ENCODE measurements at regions not wholly inside any gene's neighbourhood (a gene's known extent, or its start where the extent isn't known, plus 50 kb on each side); places are given as distances from the start of the nearest gene placed in this dataset.

- no peaks in the 10 kb centered on the region for H3K9me3 ChIP-seq (ENCODE audit: control insufficient read depth, insufficient read depth, low read length)
- POLR2A ChIA-PET = no interaction called here
- no peak overlapping the region for H3K27ac ChIP-seq (ENCODE audit: low read depth, low read length)
- CTCF ChIA-PET = interaction anchor here (0.8 kb wide), 1 partner anchor 200 kb away, joined by 3 read pairs; no protein-coding TSS in a partner anchor
- H3K4me3 ChIP-seq (ENCODE audit: low read depth, low read length) = no peak overlapping the region
- H3K27me3 ChIP-seq (ENCODE audit: control insufficient read depth, insufficient read depth, low read length) = no peaks in the 10 kb centered on the region
- no peak for DNase-seq (ENCODE audit: low read depth, low spot score)
- TF ChIP-seq, protein P1, sequence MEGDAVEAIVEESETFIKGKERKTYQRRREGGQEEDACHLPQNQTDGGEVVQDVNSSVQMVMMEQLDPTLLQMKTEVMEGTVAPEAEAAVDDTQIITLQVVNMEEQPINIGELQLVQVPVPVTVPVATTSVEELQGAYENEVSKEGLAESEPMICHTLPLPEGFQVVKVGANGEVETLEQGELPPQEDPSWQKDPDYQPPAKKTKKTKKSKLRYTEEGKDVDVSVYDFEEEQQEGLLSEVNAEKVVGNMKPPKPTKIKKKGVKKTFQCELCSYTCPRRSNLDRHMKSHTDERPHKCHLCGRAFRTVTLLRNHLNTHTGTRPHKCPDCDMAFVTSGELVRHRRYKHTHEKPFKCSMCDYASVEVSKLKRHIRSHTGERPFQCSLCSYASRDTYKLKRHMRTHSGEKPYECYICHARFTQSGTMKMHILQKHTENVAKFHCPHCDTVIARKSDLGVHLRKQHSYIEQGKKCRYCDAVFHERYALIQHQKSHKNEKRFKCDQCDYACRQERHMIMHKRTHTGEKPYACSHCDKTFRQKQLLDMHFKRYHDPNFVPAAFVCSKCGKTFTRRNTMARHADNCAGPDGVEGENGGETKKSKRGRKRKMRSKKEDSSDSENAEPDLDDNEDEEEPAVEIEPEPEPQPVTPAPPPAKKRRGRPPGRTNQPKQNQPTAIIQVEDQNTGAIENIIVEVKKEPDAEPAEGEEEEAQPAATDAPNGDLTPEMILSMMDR (IDR thresholded peaks at IDR 0.05; ENCODE audit: low read depth, low read length) = no peak
Observed at GRCh38 chr6:126792340-126793085, 326.0 kb upstream of the RSPO3 start.

DNA sequence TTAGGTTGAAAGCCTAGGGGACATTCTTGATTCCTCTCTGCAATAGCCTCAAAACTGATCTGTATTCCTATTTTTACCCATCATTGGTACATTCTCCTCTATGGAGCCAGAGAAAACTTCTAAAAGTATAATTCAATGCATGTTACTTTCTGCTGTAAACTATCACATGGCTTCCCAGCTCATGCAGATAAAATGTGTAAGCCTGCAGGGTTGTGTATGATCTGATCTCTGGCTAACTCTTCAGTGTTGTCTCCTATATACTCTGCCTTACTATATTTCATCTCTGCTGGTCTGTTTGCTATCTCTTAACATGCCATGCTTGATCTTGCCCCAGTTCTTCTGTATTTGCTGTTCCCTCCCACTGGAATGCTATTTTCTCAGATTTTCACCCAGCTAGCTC is 323.3 kb upstream of the RSPO3 start:
- no peaks in the 10 kb centered on the region for H3K27me3 ChIP-seq (ENCODE audit: control insufficient read depth, insufficient read depth, low read length)
- ChIA-PET POLR2A (interaction anchor here (0.5 kb wide), 1 partner anchor 166 kb away, joined by 3 read pairs; no protein-coding TSS in a partner anchor), CTCF (interaction anchor here (0.8 kb wide), 1 partner anchor 9 kb away, joined by 4 read pairs; no protein-coding TSS in a partner anchor)
- TF ChIP-seq, protein P1 (IDR thresholded peaks at IDR 0.05; ENCODE audit: low read depth, low read length) = no peak
- DNase-seq (ENCODE audit: low read depth, low spot score) = no peak
- H3K9me3 ChIP-seq (ENCODE audit: control insufficient read depth, insufficient read depth, low read length) = no peaks in the 10 kb centered on the region
- H3K27ac ChIP-seq (ENCODE audit: low read depth, low read length) = no peak overlapping the region
- H3K4me3 ChIP-seq (ENCODE audit: low read depth, low read length) = no peak overlapping the region

DNA sequence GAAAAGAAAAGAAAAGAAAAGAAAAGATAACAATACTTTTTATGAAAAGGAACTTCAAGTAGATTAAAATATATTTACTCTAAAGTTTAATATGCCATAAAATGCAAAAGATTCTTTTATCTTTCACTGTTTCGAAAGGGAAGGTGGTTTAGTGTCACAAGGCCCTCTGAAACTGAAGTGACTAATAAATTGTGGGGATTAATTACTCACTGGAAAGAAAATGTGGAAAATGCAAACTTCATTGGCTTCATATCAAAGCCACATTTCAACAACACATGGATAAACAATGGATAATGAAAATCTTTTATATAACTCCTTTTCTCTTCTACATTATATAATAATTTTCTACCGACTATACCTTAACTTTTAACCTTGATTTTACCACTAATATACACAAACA is 320.5 kb upstream of the RSPO3 start:
- Histone ChIP-seq H3K27ac (ENCODE audit: low read depth, low read length) (no peak overlapping the region), H3K4me3 (ENCODE audit: low read depth, low read length) (no peak overlapping the region), H3K9me3 (ENCODE audit: control insufficient read depth, insufficient read depth, low read length) (no peaks in the 10 kb centered on the region), H3K27me3 (ENCODE audit: control insufficient read depth, insufficient read depth, low read length) (no peaks in the 10 kb centered on the region)
- ChIA-PET POLR2A (no interaction called here), CTCF (interaction anchor here (1.3 kb wide), 1 partner anchor 23 kb away, joined by 3 read pairs; no protein-coding TSS in a partner anchor)
- DNase-seq (ENCODE audit: low read depth, low spot score) = no peak
- TF ChIP-seq, protein P1 (IDR thresholded peaks at IDR 0.05; ENCODE audit: low read depth, low read length) = no peak

- ChIA-PET CTCF (interaction anchor here (0.8 to 3.5 kb wide), 21 partner anchors 8 to 770 kb away, joined by 3 to 32 read pairs (median 4); no protein-coding TSS in a partner anchor), POLR2A (no interaction called here)
- DNase-seq (ENCODE audit: low read depth, low spot score) = no peak
- H3K4me3 ChIP-seq (ENCODE audit: low read depth, low read length) = no peak overlapping the region
- H3K9me3 ChIP-seq (ENCODE audit: control insufficient read depth, insufficient read depth, low read length) = no peaks in the 10 kb centered on the region
- no peak overlapping the region for H3K27ac ChIP-seq (ENCODE audit: low read depth, low read length)
- no peaks in the 10 kb centered on the region for H3K27me3 ChIP-seq (ENCODE audit: control insufficient read depth, insufficient read depth, low read length)
- TF ChIP-seq, protein P1 (IDR thresholded peaks at IDR 0.05; ENCODE audit: low read depth, low read length) = no peak
Observed at GRCh38 chr6:126803769-126804168, 314.7 kb upstream of the RSPO3 start.

DNA sequence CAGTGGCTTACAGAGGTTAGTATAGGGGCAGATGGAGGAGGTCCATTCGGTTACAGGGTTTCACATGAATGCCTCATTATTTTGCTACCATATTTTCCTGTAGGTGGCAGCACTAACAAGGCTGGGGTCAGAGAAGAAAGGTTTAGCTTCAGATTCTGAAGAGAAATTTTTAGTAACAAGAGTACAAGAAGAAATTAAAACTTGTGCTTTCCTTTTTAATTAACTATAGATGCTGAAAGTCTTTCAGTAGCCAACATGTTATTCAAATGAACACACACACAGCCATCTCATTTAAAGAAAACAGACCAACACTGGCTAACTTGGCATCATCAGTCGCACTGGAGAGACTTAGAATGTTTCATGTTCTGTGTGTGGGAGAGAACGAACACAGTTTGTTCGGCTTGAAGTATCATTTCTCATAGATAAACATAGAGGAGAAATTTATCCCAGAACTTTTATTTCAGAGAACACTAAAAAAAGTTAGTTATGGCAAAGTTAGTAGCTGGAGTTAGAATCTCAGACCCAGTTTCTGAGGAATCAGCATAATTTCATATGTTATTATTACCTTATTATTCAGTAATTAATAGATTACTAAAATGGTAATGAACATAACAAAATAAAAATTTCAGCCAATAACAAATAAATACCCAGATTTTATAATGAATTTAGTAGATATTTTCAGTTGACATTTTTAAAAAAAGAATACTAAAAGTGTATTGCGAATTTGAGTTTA is 314.0 kb upstream of the RSPO3 start:
- ChIA-PET POLR2A (no interaction called here), CTCF (interaction anchor here (0.5 to 3.5 kb wide), 41 partner anchors 8 to 771 kb away, joined by 3 to 32 read pairs (median 4); partner anchors contain the start of gene RNF146)
- Histone ChIP-seq H3K27me3 (ENCODE audit: control insufficient read depth, insufficient read depth, low read length) (no peaks in the 10 kb centered on the region), H3K4me3 (ENCODE audit: low read depth, low read length) (no peak overlapping the region), H3K27ac (ENCODE audit: low read depth, low read length) (no peak overlapping the region), H3K9me3 (ENCODE audit: control insufficient read depth, insufficient read depth, low read length) (no peaks in the 10 kb centered on the region)
- TF ChIP-seq, protein P1 (IDR thresholded peaks at IDR 0.05; ENCODE audit: low read depth, low read length) = peak; percentile 87
- DNase-seq (ENCODE audit: low read depth, low spot score) = peak; percentile 13

Data from AG04450 (cell line).